BLaER1 (cell line): ENCODE measurements at regions not wholly inside any gene's neighbourhood (a gene's known extent, or its start where the extent isn't known, plus 50 kb on each side); places are given as distances from the start of the nearest gene placed in this dataset.

ENCODE experiments used
- H3K27ac ChIP-seq: shearing (Covaris generic); formaldehyde crosslinking; 2 replicates; pipeline ENCODE4 v1.8.1; 2022
- H3K27me3 ChIP-seq: shearing (Covaris generic); formaldehyde crosslinking; 2 replicates; pipeline ENCODE4 v1.8.1; 2022
- H3K36me3 ChIP-seq: shearing (Covaris generic); formaldehyde crosslinking; 2 replicates; pipeline ENCODE4 v1.8.1; 2022
- H3K4me1 ChIP-seq: shearing (Covaris generic); formaldehyde crosslinking; 2 replicates; pipeline ENCODE4 v1.8.1; 2022
- H3K4me2 ChIP-seq: shearing (Covaris generic); formaldehyde crosslinking; 2 replicates; pipeline ENCODE4 v1.8.1; 2022
- H3K4me3 ChIP-seq: shearing (Covaris generic); formaldehyde crosslinking; 2 replicates; pipeline ENCODE4 v1.8.1; 2022
- H3K9ac ChIP-seq: shearing (Covaris generic); formaldehyde crosslinking; 2 replicates; pipeline ENCODE4 v1.8.1; 2022
- H3K9me3 ChIP-seq: shearing (Covaris generic); formaldehyde crosslinking; 2 replicates; pipeline ENCODE4 v1.8.1; 2022
- H4K20me1 ChIP-seq: shearing (Covaris generic); formaldehyde crosslinking; 2 replicates; pipeline ENCODE4 v1.8.1; 2022
- Cebpa-rat ChIP-seq: shearing (Covaris generic); IDR thresholded peaks from 2 replicates; pipeline ENCODE4 v1.8.1; 2022

- TF ChIP-seq Cebpa-rat, result no peak
- H3K27ac ChIP-seq, result no peak overlapping the region
- no peaks in the 10 kb centered on the region for H3K36me3 ChIP-seq
- H3K9ac ChIP-seq, result no peak overlapping the region
- no peak overlapping the region for H3K4me2 ChIP-seq
- no peaks in the 10 kb centered on the region for H3K27me3 ChIP-seq
- no peak overlapping the region for H3K4me3 ChIP-seq
- no peaks in the 10 kb centered on the region for H4K20me1 ChIP-seq
- no peaks in the 10 kb centered on the region for H3K9me3 ChIP-seq
- no peaks in the 10 kb centered on the region for H3K4me1 ChIP-seq
Observed at GRCh38 chr4:32624943-32625603, 1904.9 kb downstream of the PCDH7 start.

GRCh38 chr4:32625687-32626337, 1905.6 kb downstream of the PCDH7 start:
- Histone ChIP-seq H3K4me2 (no peak overlapping the region), H4K20me1 (no peaks in the 10 kb centered on the region), H3K27me3 (no peaks in the 10 kb centered on the region), H3K9ac (no peak overlapping the region), H3K36me3 (no peaks in the 10 kb centered on the region), H3K27ac (no peak overlapping the region), H3K4me3 (no peak overlapping the region), H3K9me3 (no peaks in the 10 kb centered on the region), H3K4me1 (no peaks in the 10 kb centered on the region)
- TF ChIP-seq Cebpa-rat, result no peak

- H4K20me1 ChIP-seq, result no peaks in the 10 kb centered on the region
- no peaks in the 10 kb centered on the region for H3K36me3 ChIP-seq
- no peaks in the 10 kb centered on the region for H3K27me3 ChIP-seq
Observed at GRCh38 chr4:32631831-32632230, 1911.7 kb downstream of the PCDH7 start.

GRCh38 chr4:32633421-32633820, 1913.3 kb downstream of the PCDH7 start:
- Histone ChIP-seq H3K4me2 (no peak overlapping the region), H3K9ac (no peak overlapping the region), H3K4me1 (no peaks in the 10 kb centered on the region), H3K36me3 (no peaks in the 10 kb centered on the region), H3K9me3 (no peaks in the 10 kb centered on the region), H3K4me3 (no peak overlapping the region), H3K27ac (no peak overlapping the region), H4K20me1 (no peaks in the 10 kb centered on the region), H3K27me3 (no peaks in the 10 kb centered on the region)
- no peak for TF ChIP-seq Cebpa-rat

More at GRCh38 chr4:32631831-32632230, 1911.7 kb downstream of the PCDH7 start:
- no peak overlapping the region for H3K9ac ChIP-seq
- H3K4me3 ChIP-seq, result no peak overlapping the region
- no peak overlapping the region for H3K27ac ChIP-seq
- no peak for TF ChIP-seq Cebpa-rat
- no peaks in the 10 kb centered on the region for H3K4me1 ChIP-seq
- no peaks in the 10 kb centered on the region for H3K9me3 ChIP-seq
- H3K4me2 ChIP-seq, result no peak overlapping the region

- no peak for TF ChIP-seq Cebpa-rat
- Histone ChIP-seq H3K27ac (no peak overlapping the region), H4K20me1 (no peaks in the 10 kb centered on the region), H3K9me3 (peaks cover 18% of the 10 kb centered on the region), H3K27me3 (no peaks in the 10 kb centered on the region), H3K36me3 (no peaks in the 10 kb centered on the region), H3K4me3 (no peak overlapping the region), H3K4me1 (no peaks in the 10 kb centered on the region), H3K9ac (no peak overlapping the region), H3K4me2 (no peak overlapping the region)
Observed at GRCh38 chr4:32645653-32646052, 1925.5 kb downstream of the PCDH7 start.

- H3K27me3 ChIP-seq, result no peaks in the 10 kb centered on the region
- no peaks in the 10 kb centered on the region for H3K9me3 ChIP-seq
- H3K4me2 ChIP-seq, result no peak overlapping the region
- H3K27ac ChIP-seq, result no peak overlapping the region
- H3K36me3 ChIP-seq, result no peaks in the 10 kb centered on the region
- no peak overlapping the region for H3K9ac ChIP-seq
- H3K4me1 ChIP-seq, result no peaks in the 10 kb centered on the region
- TF ChIP-seq Cebpa-rat, result no peak
- no peaks in the 10 kb centered on the region for H4K20me1 ChIP-seq
- H3K4me3 ChIP-seq, result no peak overlapping the region
Observed at GRCh38 chr4:32658019-32658418, 1937.8 kb downstream of the PCDH7 start.

GRCh38 chr4:32661229-32661628, 1941.1 kb downstream of the PCDH7 start:
- no peaks in the 10 kb centered on the region for H3K36me3 ChIP-seq
- H3K4me1 ChIP-seq, result no peaks in the 10 kb centered on the region
- H3K4me3 ChIP-seq, result no peak overlapping the region
- H4K20me1 ChIP-seq, result no peaks in the 10 kb centered on the region
- no peak for TF ChIP-seq Cebpa-rat
- H3K9ac ChIP-seq, result no peak overlapping the region
- no peak overlapping the region for H3K4me2 ChIP-seq
- no peak overlapping the region for H3K27ac ChIP-seq
- no peaks in the 10 kb centered on the region for H3K27me3 ChIP-seq
- H3K9me3 ChIP-seq, result no peaks in the 10 kb centered on the region

GRCh38 chr4:32662803-32663202, 1942.6 kb downstream of the PCDH7 start:
- H3K4me1 ChIP-seq, result no peaks in the 10 kb centered on the region
- H4K20me1 ChIP-seq, result no peaks in the 10 kb centered on the region
- H3K4me2 ChIP-seq, result no peak overlapping the region

GRCh38 chr4:32672359-32672758, 1952.2 kb downstream of the PCDH7 start:
- TF ChIP-seq Cebpa-rat, result no peak
- Histone ChIP-seq H3K27ac (no peak overlapping the region), H3K4me2 (no peak overlapping the region), H3K4me3 (no peak overlapping the region), H3K9me3 (no peaks in the 10 kb centered on the region), H4K20me1 (no peaks in the 10 kb centered on the region), H3K36me3 (no peaks in the 10 kb centered on the region), H3K4me1 (no peaks in the 10 kb centered on the region), H3K27me3 (no peaks in the 10 kb centered on the region), H3K9ac (no peak overlapping the region)

More at GRCh38 chr4:32662803-32663202, 1942.6 kb downstream of the PCDH7 start:
- no peaks in the 10 kb centered on the region for H3K27me3 ChIP-seq
- no peak overlapping the region for H3K27ac ChIP-seq
- H3K4me3 ChIP-seq, result no peak overlapping the region
- no peak for TF ChIP-seq Cebpa-rat
- no peak overlapping the region for H3K9ac ChIP-seq
- no peaks in the 10 kb centered on the region for H3K36me3 ChIP-seq
- H3K9me3 ChIP-seq, result no peaks in the 10 kb centered on the region

- H3K4me2 ChIP-seq, result no peak overlapping the region
- no peak for TF ChIP-seq Cebpa-rat
Observed at GRCh38 chr4:32680946-32681345, 1960.8 kb downstream of the PCDH7 start.

GRCh38 chr4:32684160-32684559, 1964.0 kb downstream of the PCDH7 start:
- H3K4me2 ChIP-seq, result no peak overlapping the region
- H3K4me3 ChIP-seq, result no peak overlapping the region
- no peaks in the 10 kb centered on the region for H4K20me1 ChIP-seq
- H3K27me3 ChIP-seq, result no peaks in the 10 kb centered on the region
- H3K9me3 ChIP-seq, result no peaks in the 10 kb centered on the region
- TF ChIP-seq Cebpa-rat, result no peak
- no peak overlapping the region for H3K9ac ChIP-seq
- H3K4me1 ChIP-seq, result no peaks in the 10 kb centered on the region
- no peaks in the 10 kb centered on the region for H3K36me3 ChIP-seq
- no peak overlapping the region for H3K27ac ChIP-seq

More at GRCh38 chr4:32680946-32681345, 1960.8 kb downstream of the PCDH7 start:
- Histone ChIP-seq H3K9ac (no peak overlapping the region), H3K36me3 (no peaks in the 10 kb centered on the region), H3K9me3 (no peaks in the 10 kb centered on the region), H3K4me1 (no peaks in the 10 kb centered on the region), H4K20me1 (no peaks in the 10 kb centered on the region), H3K27ac (no peak overlapping the region), H3K4me3 (no peak overlapping the region), H3K27me3 (no peaks in the 10 kb centered on the region)
